Tibial nerve (tissue), 4 donors: ENCODE measurements at regions not wholly inside any gene's neighbourhood (a gene's known extent, or its start where the extent isn't known, plus 50 kb on each side); places are given as distances from the start of the nearest gene placed in this dataset.

ENCODE experiments used
- DNase-seq, 2 donors: peaks; one replicate each; pipeline ENCODE4 v3.0.0-alpha.2; 2019; ENCODE audit warnings: low spot score in 2 of 2
- H3K27ac ChIP-seq, 4 donors: fragments of 200-600 bp; sonication (generic) in 3 of 4; one replicate each; pipeline ENCODE4 v1.5.1; 2017 to 2019; ENCODE audit warnings: mild to moderate bottlenecking in 1 of 4
- H3K27me3 ChIP-seq, 2 donors: fragments of 200-600 bp; sonication (generic) in 1 of 2; one replicate each; pipeline versions ENCODE4 v1.5.1 to v1.6.0; 2017 to 2019
- H3K36me3 ChIP-seq, 3 donors: fragments of 200-600 bp; sonication (generic); one replicate each; pipeline ENCODE4 v1.5.1; 2018 to 2019
- H3K4me1 ChIP-seq, 4 donors: fragments of 200-600 bp; sonication (generic) in 3 of 4; one replicate each; pipeline ENCODE4 v1.5.1; 2017 to 2019
- H3K4me3 ChIP-seq, 4 donors: fragments of 200-600 bp; sonication (generic) in 3 of 4; one replicate each; pipeline ENCODE4 v1.5.1; 2017 to 2019; ENCODE audit warnings: mild to moderate bottlenecking in 1 of 4, moderate library complexity in 1 of 4
- H3K9me3 ChIP-seq, 4 donors: fragments of 200-600 bp; sonication (generic) in 3 of 4; one replicate each; pipeline ENCODE4 v1.5.1; 2017 to 2019
- EP300 ChIP-seq, 2 donors: sonication (generic); formaldehyde crosslinking; IDR thresholded peaks; one replicate each; pipeline ENCODE4 v1.6.1; 2017; ENCODE audit warnings: antibody characterized with exemption in 2 of 2, mild to moderate bottlenecking in 1 of 2
- POLR2A ChIP-seq, 2 donors: fragments of 450-650 bp; IDR thresholded peaks; one replicate each; pipeline ENCODE4 v1.6.1; 2017; ENCODE audit warnings: antibody characterized with exemption in 2 of 2, mild to moderate bottlenecking in 2 of 2, moderate library complexity in 2 of 2
- WGBS, 2 donors: methylation state at CpG; one replicate each; pipeline ENCODE4 v1.1.5; 2018; 5-methylcytosine and 5-hydroxymethylcytosine counted together
- TF ChIP-seq, protein P1 (sequence below), 5 experiments: fragments of 200-600 bp in 3 of 5; fragments of 450-650 bp in 2 of 5; sonication (generic) in 3 of 5; IDR thresholded peaks; one replicate each; pipeline ENCODE4 v1.5.1; 2016 to 2019; ENCODE audit warnings: antibody characterized with exemption in 5 of 5, mild to moderate bottlenecking in 3 of 5, moderate library complexity in 2 of 5

DNA sequence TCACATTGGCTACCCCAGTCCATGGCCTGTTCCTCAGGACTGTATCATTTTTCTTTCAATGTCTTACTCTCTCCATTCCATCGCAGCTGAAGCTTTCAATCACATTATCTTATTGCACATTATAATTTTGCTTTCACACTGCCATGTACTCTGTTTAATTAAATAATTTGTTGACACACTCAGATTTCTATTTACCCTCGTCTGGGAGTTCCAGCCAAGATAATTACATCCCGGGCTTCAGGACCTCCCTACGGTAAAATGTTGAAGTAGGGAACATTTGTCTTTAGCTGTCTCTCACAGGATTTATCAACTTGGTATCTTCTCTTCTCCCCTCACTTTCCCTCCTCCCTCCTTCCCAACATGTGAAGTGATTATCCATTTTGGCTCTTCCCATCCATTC lies 177.2 kb upstream of the RASSF8 start:
- DNase-seq: no peak
- no peak overlapping the region for H3K27ac ChIP-seq
- TF ChIP-seq, protein P1, sequence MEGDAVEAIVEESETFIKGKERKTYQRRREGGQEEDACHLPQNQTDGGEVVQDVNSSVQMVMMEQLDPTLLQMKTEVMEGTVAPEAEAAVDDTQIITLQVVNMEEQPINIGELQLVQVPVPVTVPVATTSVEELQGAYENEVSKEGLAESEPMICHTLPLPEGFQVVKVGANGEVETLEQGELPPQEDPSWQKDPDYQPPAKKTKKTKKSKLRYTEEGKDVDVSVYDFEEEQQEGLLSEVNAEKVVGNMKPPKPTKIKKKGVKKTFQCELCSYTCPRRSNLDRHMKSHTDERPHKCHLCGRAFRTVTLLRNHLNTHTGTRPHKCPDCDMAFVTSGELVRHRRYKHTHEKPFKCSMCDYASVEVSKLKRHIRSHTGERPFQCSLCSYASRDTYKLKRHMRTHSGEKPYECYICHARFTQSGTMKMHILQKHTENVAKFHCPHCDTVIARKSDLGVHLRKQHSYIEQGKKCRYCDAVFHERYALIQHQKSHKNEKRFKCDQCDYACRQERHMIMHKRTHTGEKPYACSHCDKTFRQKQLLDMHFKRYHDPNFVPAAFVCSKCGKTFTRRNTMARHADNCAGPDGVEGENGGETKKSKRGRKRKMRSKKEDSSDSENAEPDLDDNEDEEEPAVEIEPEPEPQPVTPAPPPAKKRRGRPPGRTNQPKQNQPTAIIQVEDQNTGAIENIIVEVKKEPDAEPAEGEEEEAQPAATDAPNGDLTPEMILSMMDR (IDR thresholded peaks at IDR 0.05): no peak
- TF ChIP-seq EP300 (IDR thresholded peaks at IDR 0.05) (no peak), POLR2A (IDR thresholded peaks at IDR 0.05) (no peak)
- WGBS, 2 donors: 85 to 88% methylated on average over 4 of the region's 4 CpGs
- H3K9me3 ChIP-seq: no peaks in the 10 kb centered on the region
- no peak overlapping the region for H3K4me3 ChIP-seq
- H3K27me3 ChIP-seq: no peaks in the 10 kb centered on the region
- H3K36me3 ChIP-seq: no peaks in the 10 kb centered on the region
- no peaks in the 10 kb centered on the region for H3K4me1 ChIP-seq

DNA sequence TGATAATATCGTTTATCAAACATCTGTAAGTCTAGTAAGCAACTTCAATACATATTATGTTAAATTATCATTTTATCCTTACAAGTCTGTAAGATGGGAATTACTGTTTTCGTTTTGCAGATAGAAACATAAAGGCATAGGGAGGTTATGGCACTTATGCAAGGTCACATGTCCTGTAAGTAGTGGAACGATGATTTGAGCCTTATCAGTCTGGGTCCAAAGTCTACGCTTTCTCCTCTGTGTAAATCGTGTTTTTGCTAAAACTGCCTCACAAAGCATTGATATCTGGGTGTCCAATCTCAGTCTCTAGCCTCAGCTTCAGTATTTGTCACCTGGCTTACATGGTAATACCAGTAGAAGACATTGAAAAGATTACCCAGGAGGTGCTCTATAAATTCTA lies 174.9 kb upstream of the RASSF8 start:
- no peaks in the 10 kb centered on the region for H3K27me3 ChIP-seq
- peaks cover 0 to 13% (median 0%) of the 10 kb centered on the region in 4 donors for H3K4me1 ChIP-seq
- H3K36me3 ChIP-seq: no peaks in the 10 kb centered on the region
- no peak for DNase-seq
- 91 to 93% methylated on average over 5 of the region's 5 CpGs for WGBS, 2 donors
- H3K9me3 ChIP-seq: no peaks in the 10 kb centered on the region
- no peak overlapping the region for H3K4me3 ChIP-seq
- no peak overlapping the region for H3K27ac ChIP-seq
- TF ChIP-seq, protein P1 (IDR thresholded peaks at IDR 0.05): no peak
- TF ChIP-seq EP300 (IDR thresholded peaks at IDR 0.05) (no peak), POLR2A (IDR thresholded peaks at IDR 0.05) (no peak)

DNA sequence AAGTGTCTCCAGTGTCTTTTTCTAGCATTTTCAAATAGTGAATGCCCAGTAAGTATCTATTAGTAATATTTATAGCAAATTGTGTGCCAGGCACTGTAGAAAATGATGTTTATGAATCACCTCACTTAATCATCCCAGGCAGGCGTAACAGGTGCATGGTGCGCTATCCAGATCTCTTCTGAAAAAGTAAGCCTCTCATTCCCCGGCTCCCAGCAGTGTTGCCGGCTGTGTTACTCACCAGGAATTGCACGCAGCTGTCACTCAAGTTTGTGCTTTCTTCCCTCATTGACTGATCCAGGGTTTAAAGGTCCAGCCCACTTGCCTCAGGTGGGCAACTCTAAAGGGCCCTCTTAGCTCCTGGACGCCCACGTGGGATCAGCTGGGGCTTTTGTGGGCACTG lies 173.8 kb upstream of the RASSF8 start:
- no peak overlapping the region for H3K4me3 ChIP-seq
- TF ChIP-seq POLR2A (IDR thresholded peaks at IDR 0.05) (no peak), EP300 (IDR thresholded peaks at IDR 0.05) (no peak)
- TF ChIP-seq, protein P1 (IDR thresholded peaks at IDR 0.05): no peak

DNA sequence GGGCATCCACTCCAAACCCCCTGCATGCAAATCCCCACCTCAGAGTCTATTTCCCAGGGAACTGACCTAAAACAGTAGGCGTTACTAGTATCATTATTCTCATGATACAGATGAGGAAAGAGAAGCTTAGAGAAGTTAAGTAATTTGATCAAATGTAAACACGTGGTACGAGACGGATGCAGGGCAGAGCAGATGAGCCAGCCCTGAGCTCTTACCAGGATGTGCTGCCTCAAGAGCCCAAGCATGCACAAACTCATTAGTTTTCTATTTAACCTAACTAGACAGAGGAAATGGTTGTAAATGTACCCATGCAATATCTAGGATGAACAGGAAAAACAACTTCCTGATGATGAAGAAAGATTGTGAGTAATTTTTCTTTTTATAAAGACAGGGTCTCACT lies 173.3 kb upstream of the RASSF8 start:
- DNase-seq: no peak
- WGBS, 2 donors: 74 to 78% methylated on average over 4 of the region's 4 CpGs
- Histone ChIP-seq H3K27ac (no peak overlapping the region), H3K36me3 (no peaks in the 10 kb centered on the region), H3K27me3 (no peaks in the 10 kb centered on the region), H3K9me3 (no peaks in the 10 kb centered on the region), H3K4me3 (no peak overlapping the region), H3K4me1 (peaks cover 0 to 29% (median 7%) of the 10 kb centered on the region in 4 donors)
- TF ChIP-seq EP300 (IDR thresholded peaks at IDR 0.05) (no peak), POLR2A (IDR thresholded peaks at IDR 0.05) (no peak)
- TF ChIP-seq, protein P1 (IDR thresholded peaks at IDR 0.05): no peak

More for the DNA sequence above, 173.8 kb upstream of the RASSF8 start:
- Histone ChIP-seq H3K27ac (no peak overlapping the region), H3K36me3 (no peaks in the 10 kb centered on the region), H3K4me1 (peaks cover 0 to 24% (median 5%) of the 10 kb centered on the region in 4 donors), H3K27me3 (no peaks in the 10 kb centered on the region), H3K9me3 (no peaks in the 10 kb centered on the region)
- no peak for DNase-seq
- 90 to 98% methylated on average over 7 of the region's 7 CpGs for WGBS, 2 donors

DNA sequence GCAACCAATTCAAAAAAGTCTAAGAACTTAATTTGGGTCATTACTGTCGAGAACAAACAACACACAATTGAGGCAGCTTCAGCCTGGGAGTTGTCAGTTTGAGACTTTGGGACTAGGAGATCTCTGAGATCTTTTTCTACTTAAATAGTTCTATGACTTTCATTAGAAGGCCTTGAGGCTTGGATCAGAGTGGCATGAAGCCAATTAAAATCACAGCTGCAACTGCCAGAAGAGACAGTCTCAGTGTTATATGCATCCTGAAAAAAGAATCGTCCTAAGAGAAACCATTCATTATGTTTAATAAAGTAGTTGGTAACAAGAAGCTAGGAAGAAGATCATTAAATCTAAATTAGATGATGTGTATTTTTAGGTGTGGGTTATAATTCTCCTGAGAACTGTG lies 170.8 kb upstream of the RASSF8 start:
- Histone ChIP-seq H3K4me3 (no peak overlapping the region), H3K4me1 (peaks cover 0 to 36% (median 8%) of the 10 kb centered on the region in 4 donors), H3K36me3 (no peaks in the 10 kb centered on the region), H3K9me3 (no peaks in the 10 kb centered on the region), H3K27me3 (no peaks in the 10 kb centered on the region), H3K27ac (no peak overlapping the region)
- WGBS, 2 donors: 57 to 58% methylated on average over 2 of the region's 2 CpGs
- DNase-seq: no peak
- TF ChIP-seq, protein P1 (IDR thresholded peaks at IDR 0.05): no peak
- TF ChIP-seq EP300 (IDR thresholded peaks at IDR 0.05) (no peak), POLR2A (IDR thresholded peaks at IDR 0.05) (no peak)
